Breast epithelium (tissue), 4 donors: ENCODE measurements at regions not wholly inside any gene's neighbourhood (a gene's known extent, or its start where the extent isn't known, plus 50 kb on each side); places are given as distances from the start of the nearest gene placed in this dataset.

ENCODE experiments used
- DNase-seq, 2 donors: peaks; one replicate each; pipeline ENCODE4 v3.0.0-alpha.2; 2019; ENCODE audit warnings: low spot score in 2 of 2
- H3K27ac ChIP-seq, 2 donors: fragments of 200-600 bp; sonication (generic) in 1 of 2; one replicate each; pipeline ENCODE4 v1.5.1; 2016 to 2019; ENCODE audit warnings: mild to moderate bottlenecking in 1 of 2
- H3K27me3 ChIP-seq, 2 donors: fragments of 200-600 bp; sonication (generic) in 1 of 2; one replicate each; pipeline versions ENCODE4 v1.5.1 to v1.6.0; 2017 to 2019; ENCODE audit warnings: control low read depth in 1 of 2, mild to moderate bottlenecking in 1 of 2
- H3K36me3 ChIP-seq: fragments of 200-600 bp; one replicate; pipeline ENCODE4 v1.5.1; 2019
- H3K4me1 ChIP-seq, 2 donors: fragments of 200-600 bp; sonication (generic); one replicate each; pipeline ENCODE4 v1.5.1; 2016 to 2019; ENCODE audit warnings: control low read depth in 1 of 2
- H3K4me3 ChIP-seq, 3 donors: fragments of 200-600 bp; sonication (generic); 1 replicate in 2 of 3; 2 replicates in 1 of 3; pipeline ENCODE4 v1.5.1; 2016 to 2019; ENCODE audit warnings: mild to moderate bottlenecking in 3 of 3, moderate library complexity in 2 of 3
- H3K9me3 ChIP-seq, 2 donors: fragments of 200-600 bp; sonication (generic) in 1 of 2; one replicate each; pipeline ENCODE4 v1.5.1; 2016 to 2019; ENCODE audit warnings: control low read depth in 1 of 2
- CTCF ChIP-seq, 3 donors: fragments of 450-650 bp; IDR thresholded peaks; one replicate each; pipeline ENCODE4 v1.5.1; 2016 to 2017; ENCODE audit warnings: antibody characterized with exemption in 3 of 3, mild to moderate bottlenecking in 3 of 3, moderate library complexity in 3 of 3
- POLR2A ChIP-seq: fragments of 450-650 bp; IDR thresholded peaks from one replicate; pipeline ENCODE4 v1.6.1; 2016; ENCODE audit warnings: antibody characterized with exemption, mild to moderate bottlenecking, moderate library complexity
- POLR2AphosphoS5 ChIP-seq, 3 donors: sonication (generic); formaldehyde crosslinking; IDR thresholded peaks; one replicate each; pipeline ENCODE4 v1.6.1; 2017; ENCODE audit warnings: antibody characterized with exemption in 3 of 3
- intact Hi-C: fragments of 100-400 bp; cut with DNase I; formaldehyde crosslinking; loops from one replicate; pipeline ENCODE4 v1.15.1; 2023; ENCODE audit warnings: low total_unique reads

GRCh38 chr4:174069848-174070330, 213.6 kb downstream of the FBXO8 start:
- no peak for DNase-seq
- TF ChIP-seq POLR2AphosphoS5 (IDR thresholded peaks at IDR 0.05) (no peak), POLR2A (no peak), CTCF (IDR thresholded peaks at IDR 0.05) (no peak)
- Histone ChIP-seq H3K27me3 (no peaks in the 10 kb centered on the region), H3K4me1 (no peaks in the 10 kb centered on the region), H3K4me3 (no peak overlapping the region), H3K27ac (no peak overlapping the region), H3K36me3 (no peaks in the 10 kb centered on the region), H3K9me3 (peaks cover 4 to 5% of the 10 kb centered on the region in 2 donors)
- intact Hi-C loops = no loop called here

GRCh38 chr4:174066611-174067205, 216.8 kb downstream of the FBXO8 start:
- intact Hi-C loops = no loop called here
- H3K4me1 ChIP-seq = no peaks in the 10 kb centered on the region
- H3K27ac ChIP-seq = no peak overlapping the region
- H3K36me3 ChIP-seq = no peaks in the 10 kb centered on the region
- H3K27me3 ChIP-seq = no peaks in the 10 kb centered on the region
- no peak for DNase-seq
- H3K4me3 ChIP-seq = no peak overlapping the region
- no peak for TF ChIP-seq POLR2AphosphoS5 (IDR thresholded peaks at IDR 0.05)
- TF ChIP-seq POLR2A = no peak
- no peak for TF ChIP-seq CTCF (IDR thresholded peaks at IDR 0.05)
- H3K9me3 ChIP-seq = peaks cover 0 to under 1% of the 10 kb centered on the region in 2 donors

GRCh38 chr4:174062831-174063230, 220.6 kb downstream of the FBXO8 start:
- DNase-seq = no peak
- intact Hi-C loops = no loop called here
- Histone ChIP-seq H3K36me3 (no peaks in the 10 kb centered on the region), H3K27ac (no peak overlapping the region), H3K4me3 (no peak overlapping the region), H3K27me3 (no peaks in the 10 kb centered on the region), H3K4me1 (no peaks in the 10 kb centered on the region), H3K9me3 (peaks cover 10 to 18% of the 10 kb centered on the region in 2 donors)
- TF ChIP-seq POLR2AphosphoS5 (IDR thresholded peaks at IDR 0.05) (no peak), POLR2A (no peak), CTCF (IDR thresholded peaks at IDR 0.05) (no peak)

GRCh38 chr4:174061026-174061425, 222.4 kb downstream of the FBXO8 start:
- Histone ChIP-seq H3K4me1 (no peaks in the 10 kb centered on the region), H3K4me3 (no peak overlapping the region), H3K36me3 (no peaks in the 10 kb centered on the region), H3K9me3 (peaks cover 10 to 23% of the 10 kb centered on the region in 2 donors), H3K27me3 (no peaks in the 10 kb centered on the region), H3K27ac (no peak overlapping the region)
- intact Hi-C loops = no loop called here
- no peak for DNase-seq
- TF ChIP-seq CTCF (IDR thresholded peaks at IDR 0.05) = no peak

GRCh38 chr4:174058846-174059245, 224.6 kb downstream of the FBXO8 start:
- H3K27ac ChIP-seq = no peak overlapping the region
- no peaks in the 10 kb centered on the region for H3K4me1 ChIP-seq
- intact Hi-C loops = no loop called here
- TF ChIP-seq CTCF (IDR thresholded peaks at IDR 0.05) (no peak), POLR2A (no peak), POLR2AphosphoS5 (IDR thresholded peaks at IDR 0.05) (no peak)
- no peak for DNase-seq
- H3K27me3 ChIP-seq = no peaks in the 10 kb centered on the region
- H3K9me3 ChIP-seq = peaks cover 10 to 23% of the 10 kb centered on the region in 2 donors
- no peaks in the 10 kb centered on the region for H3K36me3 ChIP-seq
- H3K4me3 ChIP-seq = no peak overlapping the region
